ENCODE measurements at regions not wholly inside any gene's neighbourhood (a gene's known extent, or its start where the extent isn't known, plus 50 kb on each side); places are given as distances from the start of the nearest gene placed in this dataset.
"Not testable (repeated sequence)": the region's sequence is repeated elsewhere in the genome, so short reads cannot be mapped to it uniquely, and the experiment has no call there.

DNA sequence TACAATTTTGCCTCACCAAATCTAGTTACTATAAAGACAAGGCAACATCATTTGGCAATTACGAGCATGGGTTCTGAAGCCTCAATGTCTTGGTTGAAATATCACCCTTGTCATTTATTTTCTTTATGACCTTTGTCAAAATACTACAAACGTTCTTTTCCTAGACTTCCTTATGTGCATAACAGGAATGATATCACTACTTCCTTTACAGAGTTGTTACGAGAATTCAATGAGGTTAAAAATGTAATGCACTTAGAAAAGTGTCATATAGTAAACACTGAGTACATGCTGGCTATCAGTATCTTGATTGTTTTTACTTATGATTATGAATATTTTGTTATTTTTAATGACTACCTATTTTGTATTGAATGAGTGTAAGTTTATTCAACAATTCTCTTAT lies 640.9 kb upstream of the CCNG1 start:
- no peak overlapping the region for H3K27ac ChIP-seq
- no peak for DNase-seq (ENCODE audit: low spot score)
- TF ChIP-seq, protein P1, sequence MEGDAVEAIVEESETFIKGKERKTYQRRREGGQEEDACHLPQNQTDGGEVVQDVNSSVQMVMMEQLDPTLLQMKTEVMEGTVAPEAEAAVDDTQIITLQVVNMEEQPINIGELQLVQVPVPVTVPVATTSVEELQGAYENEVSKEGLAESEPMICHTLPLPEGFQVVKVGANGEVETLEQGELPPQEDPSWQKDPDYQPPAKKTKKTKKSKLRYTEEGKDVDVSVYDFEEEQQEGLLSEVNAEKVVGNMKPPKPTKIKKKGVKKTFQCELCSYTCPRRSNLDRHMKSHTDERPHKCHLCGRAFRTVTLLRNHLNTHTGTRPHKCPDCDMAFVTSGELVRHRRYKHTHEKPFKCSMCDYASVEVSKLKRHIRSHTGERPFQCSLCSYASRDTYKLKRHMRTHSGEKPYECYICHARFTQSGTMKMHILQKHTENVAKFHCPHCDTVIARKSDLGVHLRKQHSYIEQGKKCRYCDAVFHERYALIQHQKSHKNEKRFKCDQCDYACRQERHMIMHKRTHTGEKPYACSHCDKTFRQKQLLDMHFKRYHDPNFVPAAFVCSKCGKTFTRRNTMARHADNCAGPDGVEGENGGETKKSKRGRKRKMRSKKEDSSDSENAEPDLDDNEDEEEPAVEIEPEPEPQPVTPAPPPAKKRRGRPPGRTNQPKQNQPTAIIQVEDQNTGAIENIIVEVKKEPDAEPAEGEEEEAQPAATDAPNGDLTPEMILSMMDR (IDR thresholded peaks at IDR 0.05): no peak

DNA sequence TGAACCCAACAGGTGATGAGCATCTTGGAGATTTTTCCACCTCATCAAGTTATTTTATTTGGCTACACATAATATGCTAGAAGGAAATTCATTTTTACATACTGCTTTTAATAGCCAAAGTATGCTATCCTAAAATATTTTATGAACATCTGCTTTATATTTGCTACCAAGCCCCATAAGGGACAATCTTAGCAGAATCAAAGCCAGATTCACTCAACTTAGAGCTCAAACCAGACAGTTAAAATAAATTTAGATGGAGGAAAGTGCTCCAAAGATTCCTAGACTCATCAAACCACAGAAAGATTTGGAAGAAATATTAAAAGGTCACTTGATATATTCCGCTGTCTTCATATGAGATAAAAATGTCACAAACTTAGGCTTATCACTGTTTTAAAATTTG lies 637.1 kb upstream of the CCNG1 start:
- no peak for DNase-seq (ENCODE audit: low spot score)
- H3K4me3 ChIP-seq: no peak overlapping the region
- H3K27ac ChIP-seq: no peak overlapping the region
- TF ChIP-seq, protein P1 (IDR thresholded peaks at IDR 0.05): no peak

More for the DNA sequence above, 640.9 kb upstream of the CCNG1 start:
- no peak overlapping the region for H3K4me3 ChIP-seq

DNA sequence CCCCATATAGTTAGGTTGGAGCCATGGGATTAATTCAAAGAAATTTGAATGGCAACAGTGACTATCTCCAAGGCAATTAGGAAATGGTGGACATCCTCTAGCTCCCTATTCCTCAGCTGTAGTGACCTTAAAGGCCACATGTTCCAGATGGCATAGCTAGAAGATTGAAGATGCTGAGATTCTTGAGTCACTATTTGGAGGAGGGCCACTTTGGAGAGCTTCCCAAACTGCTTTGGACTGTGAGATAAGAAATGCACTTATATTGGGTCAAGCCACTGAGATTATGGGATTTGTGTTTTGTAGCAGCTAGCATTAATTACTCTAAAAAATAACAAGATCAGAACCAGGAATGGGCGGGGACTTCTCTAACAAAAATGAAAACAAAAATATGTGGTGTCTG lies 636.2 kb upstream of the CCNG1 start:
- TF ChIP-seq, protein P1 (IDR thresholded peaks at IDR 0.05): no peak
- Histone ChIP-seq H3K27ac (no peak overlapping the region), H3K4me3 (no peak overlapping the region)
- DNase-seq (ENCODE audit: low spot score): no peak

DNA sequence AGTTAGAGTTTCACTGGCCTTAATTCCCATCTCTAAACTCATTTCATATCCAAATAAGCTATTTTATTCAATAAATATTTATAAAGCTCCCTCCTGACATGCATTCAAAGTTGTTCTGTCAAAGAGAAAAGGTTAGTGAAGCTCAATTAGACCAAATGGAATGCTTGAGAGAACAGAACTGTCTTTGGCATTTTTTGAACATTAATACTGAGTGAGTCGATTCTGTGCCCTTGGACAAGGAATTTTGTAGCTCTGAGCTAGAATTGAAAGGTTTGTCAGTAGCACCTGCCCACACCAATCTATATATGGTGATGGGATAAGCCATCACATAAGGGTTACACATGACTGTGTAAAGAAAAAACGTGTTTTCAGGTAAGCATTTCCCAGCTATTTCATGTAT lies 631.2 kb upstream of the CCNG1 start:
- TF ChIP-seq, protein P1 (IDR thresholded peaks at IDR 0.05): no peak

DNA sequence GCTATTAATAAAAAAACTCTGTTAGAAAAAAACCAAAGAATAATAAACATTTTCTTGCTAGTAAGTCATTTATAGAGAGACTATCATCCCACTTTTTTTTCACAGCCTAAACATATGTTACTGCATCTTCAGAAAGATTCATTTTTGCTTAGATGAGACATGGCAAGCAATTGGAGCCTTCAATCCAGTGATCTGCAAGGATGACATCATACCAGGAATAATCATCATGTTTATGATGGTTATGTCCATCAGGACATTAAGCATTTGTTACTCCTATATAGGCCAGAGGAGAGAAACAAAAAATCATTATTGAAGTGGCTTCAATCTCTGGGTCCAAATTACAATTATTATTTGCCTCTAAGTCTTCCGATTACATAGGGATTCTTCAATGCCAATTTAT lies 626.3 kb upstream of the CCNG1 start:
- no peak for DNase-seq (ENCODE audit: low spot score)
- no peak overlapping the region for H3K27ac ChIP-seq
- TF ChIP-seq, protein P1 (IDR thresholded peaks at IDR 0.05): no peak
- no peak overlapping the region for H3K4me3 ChIP-seq

More for the DNA sequence above, 631.2 kb upstream of the CCNG1 start:
- Histone ChIP-seq H3K27ac (no peak overlapping the region), H3K4me3 (no peak overlapping the region)
- DNase-seq (ENCODE audit: low spot score): no peak

DNA sequence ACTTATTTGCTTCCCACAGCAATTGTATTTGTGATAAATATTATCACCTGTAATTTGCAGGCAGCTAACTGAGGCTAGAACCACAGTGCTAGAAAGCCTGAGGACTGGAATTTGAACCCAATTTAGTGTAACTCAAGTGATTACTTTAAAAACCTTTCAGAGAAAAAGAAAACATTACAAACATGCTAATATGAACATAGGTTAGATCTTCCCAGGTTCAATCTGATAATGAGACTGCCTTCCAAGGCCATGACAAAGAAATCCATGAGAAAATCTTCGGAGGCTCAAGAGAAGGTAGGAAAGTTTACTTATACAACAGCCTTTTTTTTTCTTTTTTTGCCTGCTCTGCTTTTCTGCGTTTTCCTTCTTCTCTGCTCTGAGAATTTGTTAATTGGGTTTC lies 620.6 kb upstream of the CCNG1 start:
- H3K4me3 ChIP-seq: no peak overlapping the region
- no peak overlapping the region for H3K27ac ChIP-seq
- DNase-seq (ENCODE audit: low spot score): no peak
- TF ChIP-seq, protein P1 (IDR thresholded peaks at IDR 0.05): no peak

DNA sequence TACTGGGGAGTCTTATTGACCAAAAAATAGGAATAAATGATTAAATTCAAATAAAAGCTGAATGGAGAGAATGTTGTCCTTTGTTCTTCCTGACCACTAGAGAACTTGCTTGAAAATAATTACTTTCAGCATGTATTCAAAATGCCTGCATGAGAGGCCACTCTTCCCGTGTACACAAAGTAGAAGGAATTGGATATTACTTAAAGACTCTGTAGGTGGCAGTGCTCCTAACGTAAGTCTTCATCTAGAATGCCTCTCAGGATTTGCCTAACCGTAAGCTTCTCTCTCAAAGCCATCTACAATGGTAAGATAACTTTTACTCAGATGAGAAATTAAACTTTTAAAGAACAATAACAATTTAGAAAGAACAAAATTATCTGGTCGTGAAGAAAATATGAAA lies 620.0 kb upstream of the CCNG1 start:
- Histone ChIP-seq H3K4me3 (no peak overlapping the region), H3K27ac (no peak overlapping the region)
- no peak for DNase-seq (ENCODE audit: low spot score)
- TF ChIP-seq, protein P1 (IDR thresholded peaks at IDR 0.05): no peak

DNA sequence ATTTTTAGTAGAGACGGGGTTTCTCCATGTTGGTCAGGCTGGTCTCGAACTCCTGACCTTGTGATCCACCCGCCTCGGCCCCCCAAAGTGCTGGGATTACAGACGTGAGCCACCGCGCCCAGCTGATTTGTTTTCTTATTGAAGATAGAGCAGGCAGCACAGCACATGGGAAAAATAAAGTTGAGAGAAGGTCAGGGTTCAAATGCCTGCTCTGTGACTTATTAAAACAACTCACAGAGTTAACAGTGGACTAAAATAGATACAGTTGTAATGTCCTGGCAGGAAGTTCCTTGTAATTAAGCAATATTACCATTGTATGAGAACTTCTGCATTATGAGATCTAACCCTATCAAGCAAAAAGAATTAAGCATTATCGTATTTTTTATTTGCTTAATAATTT lies 615.7 kb upstream of the CCNG1 start:
- not testable (repeated sequence) for H3K27ac ChIP-seq; DNase-seq (ENCODE audit: low spot score); H3K4me3 ChIP-seq
